Hematopoietic multipotent progenitor cell treated with erythropoietin and hydrocortisone succinate and interleukin-3 and kit ligand, for 17 days (in vitro differentiated cells): ENCODE measurements at regions not wholly inside any gene's neighbourhood (a gene's known extent, or its start where the extent isn't known, plus 50 kb on each side); places are given as distances from the start of the nearest gene placed in this dataset.

Source experiments
- DNase-seq: peaks from one replicate; pipeline ENCODE4 v3.0.0-alpha.2; 2015; ENCODE audit warnings: low spot score

GRCh38 chr5:4319478-4320128 is 724.0 kb downstream of the IRX1 start:
- DNase-seq, result no peak

GRCh38 chr5:4330327-4330726 is 734.7 kb downstream of the IRX1 start:
- DNase-seq, result no peak

- no peak for DNase-seq
Measured at GRCh38 chr5:4335078-4335477, 739.4 kb downstream of the IRX1 start.

- no peak for DNase-seq
Measured at GRCh38 chr5:4337519-4337918, 741.9 kb downstream of the IRX1 start.

GRCh38 chr5:4339949-4340348 is 744.3 kb downstream of the IRX1 start:
- DNase-seq, result no peak

- no peak for DNase-seq
Measured at GRCh38 chr5:4345850-4346249, 750.2 kb downstream of the IRX1 start.

- DNase-seq, result no peak
Measured at GRCh38 chr5:4348423-4348822, 752.8 kb downstream of the IRX1 start.

GRCh38 chr5:4348919-4349318 is 753.3 kb downstream of the IRX1 start:
- no peak for DNase-seq

GRCh38 chr5:4356201-4356600 is 760.6 kb downstream of the IRX1 start:
- DNase-seq, result no peak

- DNase-seq, result no peak
Measured at GRCh38 chr5:4359847-4360246, 764.2 kb downstream of the IRX1 start.

GRCh38 chr5:4361753-4362152 is 766.1 kb downstream of the IRX1 start:
- DNase-seq, result no peak

GRCh38 chr5:4362411-4362810 is 766.8 kb downstream of the IRX1 start:
- no peak for DNase-seq

GRCh38 chr5:4363045-4363444 is 767.4 kb downstream of the IRX1 start:
- DNase-seq, result no peak

- no peak for DNase-seq
Measured at GRCh38 chr5:4366628-4367027, 771.0 kb downstream of the IRX1 start.

GRCh38 chr5:4370218-4370617 is 769.9 kb upstream of the ADAMTS16 start:
- DNase-seq, result no peak

- no peak for DNase-seq
Measured at GRCh38 chr5:4372481-4372880, 767.6 kb upstream of the ADAMTS16 start.

GRCh38 chr5:4373051-4373820 is 766.9 kb upstream of the ADAMTS16 start:
- DNase-seq, result no peak

- no peak for DNase-seq
Measured at GRCh38 chr5:4374866-4375265, 765.3 kb upstream of the ADAMTS16 start.

GRCh38 chr5:4375640-4376039 is 764.5 kb upstream of the ADAMTS16 start:
- no peak for DNase-seq

GRCh38 chr5:4383102-4383501 is 757.0 kb upstream of the ADAMTS16 start:
- no peak for DNase-seq

- no peak for DNase-seq
Measured at GRCh38 chr5:4383518-4384198, 756.5 kb upstream of the ADAMTS16 start.

GRCh38 chr5:4384649-4385048 is 755.5 kb upstream of the ADAMTS16 start:
- DNase-seq, result no peak

- no peak for DNase-seq
Measured at GRCh38 chr5:4386152-4386551, 754.0 kb upstream of the ADAMTS16 start.
